Erythroblast (primary cell): ENCODE measurements at regions not wholly inside any gene's neighbourhood (a gene's known extent, or its start where the extent isn't known, plus 50 kb on each side); places are given as distances from the start of the nearest gene placed in this dataset.
"Not testable (repeated sequence)": the region's sequence is repeated elsewhere in the genome, so short reads cannot be mapped to it uniquely, and the experiment has no call there.

Experiments
- DNase-seq, 2 experiments: peaks; one replicate each; lab custom pipeline; 2025; lab: John Stamatoyannopoulos, UW
- GATA1 ChIP-seq: IDR thresholded peaks from 2 replicates; pipeline ENCODE4 v1.6.1; 2011; ENCODE audit warnings: low read depth, mild to moderate bottlenecking, control low read depth, low read length, moderate library complexity
- POLR2A ChIP-seq: IDR thresholded peaks from 2 replicates; pipeline ENCODE4 v1.6.1; 2011; ENCODE audit warnings: mild to moderate bottlenecking, low read length

GRCh38 chr10:33093362-33093761 lies 135.3 kb upstream of the ITGB1 start:
- no peak for TF ChIP-seq POLR2A
- no peak for TF ChIP-seq GATA1
- no peak for DNase-seq

- DNase-seq: no peak
Measured at GRCh38 chr10:33092596-33092995, 134.6 kb upstream of the ITGB1 start.

GRCh38 chr10:33091201-33091600 lies 133.2 kb upstream of the ITGB1 start:
- no peak for DNase-seq
- TF ChIP-seq GATA1 (no peak), POLR2A (no peak)

More at GRCh38 chr10:33092596-33092995, 134.6 kb upstream of the ITGB1 start:
- TF ChIP-seq GATA1: no peak
- no peak for TF ChIP-seq POLR2A

GRCh38 chr10:33088990-33089389 lies 131.0 kb upstream of the ITGB1 start:
- TF ChIP-seq GATA1 (no peak), POLR2A (no peak)
- DNase-seq: no peak

- TF ChIP-seq POLR2A (no peak), GATA1 (no peak)
- DNase-seq: no peak
Measured at GRCh38 chr10:33087922-33088321, 129.9 kb upstream of the ITGB1 start.

- no peak for TF ChIP-seq GATA1
- TF ChIP-seq POLR2A: no peak
- DNase-seq: no peak
Measured at GRCh38 chr10:33087152-33087551, 129.1 kb upstream of the ITGB1 start.

- TF ChIP-seq GATA1 (no peak), POLR2A (no peak)
- no peak for DNase-seq
Measured at GRCh38 chr10:33086100-33086499, 128.1 kb upstream of the ITGB1 start.

GRCh38 chr10:33085313-33085833 lies 127.3 kb upstream of the ITGB1 start:
- TF ChIP-seq GATA1 (no peak), POLR2A (no peak)
- no peak for DNase-seq

GRCh38 chr10:33084453-33084852 lies 126.4 kb upstream of the ITGB1 start:
- TF ChIP-seq POLR2A (no peak), GATA1 (no peak)
- DNase-seq: no peak

GRCh38 chr10:33082373-33082895 lies 124.4 kb upstream of the ITGB1 start:
- TF ChIP-seq POLR2A: no peak
- no peak for TF ChIP-seq GATA1
- DNase-seq: no peak

- not testable (repeated sequence) for DNase-seq
Measured at GRCh38 chr10:33080467-33080866, 122.4 kb upstream of the ITGB1 start.

GRCh38 chr10:33074443-33074842 lies 116.4 kb upstream of the ITGB1 start:
- DNase-seq: no peak
- no peak for TF ChIP-seq GATA1
- no peak for TF ChIP-seq POLR2A

- DNase-seq: no peak
- TF ChIP-seq POLR2A (no peak), GATA1 (no peak)
Measured at GRCh38 chr10:33073641-33074415, 115.8 kb upstream of the ITGB1 start.

- TF ChIP-seq GATA1 (no peak), POLR2A (no peak)
- DNase-seq: no peak
Measured at GRCh38 chr10:33071857-33072256, 113.8 kb upstream of the ITGB1 start.

- TF ChIP-seq POLR2A: no peak
- no peak for TF ChIP-seq GATA1
- no peak for DNase-seq
Measured at GRCh38 chr10:33070101-33070500, 112.1 kb upstream of the ITGB1 start.
